IgD-negative memory B cell (primary cell): ENCODE measurements at regions not wholly inside any gene's neighbourhood (a gene's known extent, or its start where the extent isn't known, plus 50 kb on each side); places are given as distances from the start of the nearest gene placed in this dataset.

Experiments
- H3K27ac Mint-ChIP-seq, 3 donors: one replicate each; pipeline ENCODE4 v1.8.0; 2020 to 2022; ENCODE audit warnings: mild to moderate bottlenecking in 3 of 3, mixed read lengths in 3 of 3, moderate library complexity in 1 of 3
- H3K27me3 Mint-ChIP-seq: one replicate; pipeline ENCODE4 v1.8.0; 2021; ENCODE audit warnings: mixed read lengths
- H3K36me3 Mint-ChIP-seq: one replicate; pipeline ENCODE4 v1.8.0; 2020; ENCODE audit warnings: mild to moderate bottlenecking, mixed read lengths
- H3K4me1 Mint-ChIP-seq, 3 donors: one replicate each; pipeline ENCODE4 v1.8.0; 2020 to 2022; ENCODE audit warnings: mixed read lengths in 3 of 3, mild to moderate bottlenecking in 1 of 3
- H3K4me3 Mint-ChIP-seq, 4 donors: one replicate each; pipeline ENCODE4 v1.8.0; 2020 to 2022; ENCODE audit warnings: mild to moderate bottlenecking in 4 of 4, mixed read lengths in 4 of 4, moderate library complexity in 3 of 4
- H3K9me3 Mint-ChIP-seq, 3 donors: one replicate each; pipeline ENCODE4 v1.8.0; 2020 to 2021; ENCODE audit warnings: mixed read lengths in 3 of 3, mild to moderate bottlenecking in 1 of 3

- H3K27me3 Mint-ChIP-seq = no peaks in the 10 kb centered on the region
- no peaks in the 10 kb centered on the region for H3K4me1 Mint-ChIP-seq
- no peak overlapping the region for H3K27ac Mint-ChIP-seq
- H3K9me3 Mint-ChIP-seq = peaks cover 7 to 11% (median 8%) of the 10 kb centered on the region in 3 donors
- H3K36me3 Mint-ChIP-seq = no peaks in the 10 kb centered on the region
- H3K4me3 Mint-ChIP-seq = no peak overlapping the region
Measured at GRCh38 chrX:8105531-8105930, 65.5 kb downstream of the VCX2 start.

GRCh38 chrX:8103655-8104054, 67.4 kb downstream of the VCX2 start:
- no peak overlapping the region for H3K27ac Mint-ChIP-seq
- H3K36me3 Mint-ChIP-seq = no peaks in the 10 kb centered on the region
- H3K4me1 Mint-ChIP-seq = no peaks in the 10 kb centered on the region
- no peak overlapping the region for H3K4me3 Mint-ChIP-seq
- no peaks in the 10 kb centered on the region for H3K27me3 Mint-ChIP-seq
- H3K9me3 Mint-ChIP-seq = peaks cover 4 to 6% (median 4%) of the 10 kb centered on the region in 3 donors

- peaks cover 3% of the 10 kb centered on the region for H3K36me3 Mint-ChIP-seq
- H3K4me1 Mint-ChIP-seq = no peaks in the 10 kb centered on the region
- H3K9me3 Mint-ChIP-seq = peaks cover 0 to 3% (median 0%) of the 10 kb centered on the region in 3 donors
- no peaks in the 10 kb centered on the region for H3K27me3 Mint-ChIP-seq
- H3K4me3 Mint-ChIP-seq = no peak overlapping the region
- no peak overlapping the region for H3K27ac Mint-ChIP-seq
Measured at GRCh38 chrX:8091510-8091909, 79.6 kb downstream of the VCX2 start.

GRCh38 chrX:8090906-8091305, 80.2 kb downstream of the VCX2 start:
- peaks cover 1% of the 10 kb centered on the region for H3K27me3 Mint-ChIP-seq
- H3K27ac Mint-ChIP-seq = no peak overlapping the region
- H3K9me3 Mint-ChIP-seq = peaks cover 0 to 5% (median 0%) of the 10 kb centered on the region in 3 donors
- peaks cover 3% of the 10 kb centered on the region for H3K36me3 Mint-ChIP-seq
- H3K4me1 Mint-ChIP-seq = no peaks in the 10 kb centered on the region
- no peak overlapping the region for H3K4me3 Mint-ChIP-seq

GRCh38 chrX:8090482-8090881, 80.6 kb downstream of the VCX2 start:
- H3K9me3 Mint-ChIP-seq = peaks cover 0 to 5% (median 0%) of the 10 kb centered on the region in 3 donors
- H3K4me1 Mint-ChIP-seq = no peaks in the 10 kb centered on the region
- H3K27me3 Mint-ChIP-seq = peaks cover 1% of the 10 kb centered on the region
- no peak overlapping the region for H3K27ac Mint-ChIP-seq
- no peak overlapping the region for H3K4me3 Mint-ChIP-seq
- H3K36me3 Mint-ChIP-seq = peaks cover 3% of the 10 kb centered on the region

GRCh38 chrX:8089141-8089540, 81.9 kb downstream of the VCX2 start:
- H3K9me3 Mint-ChIP-seq = peaks cover 0 to 5% (median 0%) of the 10 kb centered on the region in 3 donors

GRCh38 chrX:8084006-8084405, 87.1 kb downstream of the VCX2 start:
- Mint-ChIP-seq H3K4me3 (no peak overlapping the region), H3K36me3 (no peaks in the 10 kb centered on the region), H3K27ac (no peak overlapping the region), H3K27me3 (peaks cover 1% of the 10 kb centered on the region), H3K9me3 (peaks cover 0 to 3% (median 0%) of the 10 kb centered on the region in 3 donors), H3K4me1 (no peaks in the 10 kb centered on the region)

More at GRCh38 chrX:8089141-8089540, 81.9 kb downstream of the VCX2 start:
- no peak overlapping the region for H3K27ac Mint-ChIP-seq
- H3K4me3 Mint-ChIP-seq = no peak overlapping the region
- peaks cover 1% of the 10 kb centered on the region for H3K27me3 Mint-ChIP-seq
- H3K4me1 Mint-ChIP-seq = no peaks in the 10 kb centered on the region
- H3K36me3 Mint-ChIP-seq = peaks cover 3% of the 10 kb centered on the region

GRCh38 chrX:8083286-8083685, 87.8 kb downstream of the VCX2 start:
- Mint-ChIP-seq H3K36me3 (no peaks in the 10 kb centered on the region), H3K4me3 (no peak overlapping the region), H3K27ac (no peak overlapping the region), H3K27me3 (peaks cover 1% of the 10 kb centered on the region), H3K9me3 (peaks cover 0 to 4% (median 0%) of the 10 kb centered on the region in 3 donors), H3K4me1 (no peaks in the 10 kb centered on the region)

GRCh38 chrX:8075636-8076035, 95.4 kb downstream of the VCX2 start:
- H3K9me3 Mint-ChIP-seq = peaks cover 0 to 2% (median 2%) of the 10 kb centered on the region in 3 donors
- H3K27me3 Mint-ChIP-seq = no peaks in the 10 kb centered on the region
- no peaks in the 10 kb centered on the region for H3K4me1 Mint-ChIP-seq
- no peaks in the 10 kb centered on the region for H3K36me3 Mint-ChIP-seq
- H3K27ac Mint-ChIP-seq = no peak overlapping the region
- no peak overlapping the region for H3K4me3 Mint-ChIP-seq

- H3K4me1 Mint-ChIP-seq = no peaks in the 10 kb centered on the region
- H3K36me3 Mint-ChIP-seq = no peaks in the 10 kb centered on the region
- no peaks in the 10 kb centered on the region for H3K27me3 Mint-ChIP-seq
- no peaks in the 10 kb centered on the region for H3K9me3 Mint-ChIP-seq
- no peak overlapping the region for H3K27ac Mint-ChIP-seq
- no peak overlapping the region for H3K4me3 Mint-ChIP-seq
Measured at GRCh38 chrX:8067754-8068462, 103.2 kb downstream of the VCX2 start.

- Mint-ChIP-seq H3K4me1 (peaks cover 3 to 6% (median 6%) of the 10 kb centered on the region in 3 donors), H3K27me3 (peaks cover 2% of the 10 kb centered on the region), H3K36me3 (no peaks in the 10 kb centered on the region), H3K9me3 (no peaks in the 10 kb centered on the region), H3K27ac (no peak overlapping the region), H3K4me3 (no peak overlapping the region)
Measured at GRCh38 chrX:8052909-8053308, 118.2 kb downstream of the VCX2 start.

- Mint-ChIP-seq H3K36me3 (no peaks in the 10 kb centered on the region), H3K4me3 (no peak overlapping the region), H3K4me1 (peaks cover 3 to 6% (median 6%) of the 10 kb centered on the region in 3 donors), H3K27me3 (peaks cover 2% of the 10 kb centered on the region), H3K27ac (no peak overlapping the region), H3K9me3 (no peaks in the 10 kb centered on the region)
Measured at GRCh38 chrX:8049827-8050226, 121.2 kb downstream of the VCX2 start.

- H3K36me3 Mint-ChIP-seq = no peaks in the 10 kb centered on the region
- H3K9me3 Mint-ChIP-seq = peaks cover 0 to 4% (median 0%) of the 10 kb centered on the region in 3 donors
- peaks cover 2% of the 10 kb centered on the region for H3K27me3 Mint-ChIP-seq
- no peak overlapping the region for H3K27ac Mint-ChIP-seq
- H3K4me1 Mint-ChIP-seq = peaks cover 3 to 6% (median 6%) of the 10 kb centered on the region in 3 donors
- H3K4me3 Mint-ChIP-seq = no peak overlapping the region
Measured at GRCh38 chrX:8048466-8048865, 121.3 kb upstream of the PNPLA4 start.

GRCh38 chrX:8044947-8045346, 117.7 kb upstream of the PNPLA4 start:
- H3K27ac Mint-ChIP-seq = peak overlapping the region in 1 of 3 donors; percentile 44
- peaks cover 0 to 4% (median 0%) of the 10 kb centered on the region in 3 donors for H3K9me3 Mint-ChIP-seq
- peaks cover 6 to 8% (median 6%) of the 10 kb centered on the region in 3 donors for H3K4me1 Mint-ChIP-seq
- H3K27me3 Mint-ChIP-seq = no peaks in the 10 kb centered on the region
- H3K36me3 Mint-ChIP-seq = no peaks in the 10 kb centered on the region
- no peak overlapping the region for H3K4me3 Mint-ChIP-seq

- H3K4me3 Mint-ChIP-seq = no peak overlapping the region
- H3K4me1 Mint-ChIP-seq = peaks cover 3 to 6% (median 4%) of the 10 kb centered on the region in 3 donors
- H3K36me3 Mint-ChIP-seq = no peaks in the 10 kb centered on the region
- H3K27me3 Mint-ChIP-seq = no peaks in the 10 kb centered on the region
- H3K9me3 Mint-ChIP-seq = peaks cover 0 to 4% (median 0%) of the 10 kb centered on the region in 3 donors
- H3K27ac Mint-ChIP-seq = no peak overlapping the region
Measured at GRCh38 chrX:8043546-8043945, 116.3 kb upstream of the PNPLA4 start.

GRCh38 chrX:8043121-8043520, 115.9 kb upstream of the PNPLA4 start:
- Mint-ChIP-seq H3K27me3 (no peaks in the 10 kb centered on the region), H3K9me3 (peaks cover 0 to 4% (median 0%) of the 10 kb centered on the region in 3 donors), H3K27ac (no peak overlapping the region), H3K4me1 (peaks cover 0 to 4% (median 4%) of the 10 kb centered on the region in 3 donors), H3K4me3 (no peak overlapping the region), H3K36me3 (no peaks in the 10 kb centered on the region)
